PC-9 (cell line): ENCODE measurements at regions not wholly inside any gene's neighbourhood (a gene's known extent, or its start where the extent isn't known, plus 50 kb on each side); places are given as distances from the start of the nearest gene placed in this dataset.

ENCODE experiments used
- CTCF ChIP-seq: fragments of 200-600 bp; sonication (generic); conservative IDR thresholded peaks from 2 replicates; pipeline ENCODE4 v1.6.1; 2017; ENCODE audit warnings: mixed run types, antibody characterized with exemption, mild to moderate bottlenecking, moderate library complexity
- EZH2 ChIP-seq: fragments of 200-600 bp; sonication (generic); IDR thresholded peaks from 2 replicates; pipeline ENCODE4 v1.8.0; 2017; ENCODE audit warnings: antibody characterized with exemption, low read depth

DNA sequence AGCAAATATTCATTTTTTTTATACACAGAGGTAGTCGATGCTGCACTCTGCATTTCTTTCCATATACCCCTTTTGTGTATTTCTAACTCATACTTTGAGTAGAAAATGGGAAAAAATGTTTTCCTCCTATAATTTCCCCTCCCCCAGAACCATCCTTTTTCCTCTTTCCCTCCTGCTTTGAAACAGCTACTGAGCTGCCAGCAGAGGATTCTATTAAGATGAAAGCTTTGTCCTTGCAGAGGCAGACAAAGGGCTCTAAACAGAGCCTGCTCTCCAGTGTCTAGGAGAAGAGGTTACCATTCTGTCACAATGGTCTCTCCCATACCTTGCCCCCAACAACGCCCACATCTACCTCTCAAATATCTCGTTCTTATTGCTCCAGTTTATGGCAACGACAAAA is 74.6 kb upstream of the OSBPL8 start:
- TF ChIP-seq CTCF (no peak), EZH2 (no peak)
